SK-N-DZ (cell line): ENCODE measurements at regions not wholly inside any gene's neighbourhood (a gene's known extent, or its start where the extent isn't known, plus 50 kb on each side); places are given as distances from the start of the nearest gene placed in this dataset.

Experiments used
- DNase-seq: peaks from one replicate; pipeline ENCODE4 v3.0.0-alpha.2; 2015; ENCODE audit warnings: low spot score

GRCh38 chr7:18153183-18153748 lies 125.6 kb upstream of the PRPS1L1 start:
- DNase-seq = no peak

GRCh38 chr7:18154726-18155125 lies 127.1 kb upstream of the PRPS1L1 start:
- no peak for DNase-seq

GRCh38 chr7:18157233-18157632 lies 129.6 kb upstream of the PRPS1L1 start:
- DNase-seq = no peak

- DNase-seq = no peak
Observed at GRCh38 chr7:18162657-18163056, 135.0 kb upstream of the PRPS1L1 start.

GRCh38 chr7:18163091-18163490 lies 135.4 kb upstream of the PRPS1L1 start:
- no peak for DNase-seq

- no peak for DNase-seq
Observed at GRCh38 chr7:18165166-18165565, 137.5 kb upstream of the PRPS1L1 start.

GRCh38 chr7:18166002-18166401 lies 138.4 kb upstream of the PRPS1L1 start:
- DNase-seq = no peak

GRCh38 chr7:18167815-18168214 lies 140.2 kb upstream of the PRPS1L1 start:
- no peak for DNase-seq

- peak; percentile 16 for DNase-seq
Observed at GRCh38 chr7:18174996-18175395, 147.3 kb upstream of the PRPS1L1 start.

GRCh38 chr7:18175801-18176450 lies 148.3 kb upstream of the PRPS1L1 start:
- no peak for DNase-seq

GRCh38 chr7:18177129-18177814 lies 149.6 kb upstream of the PRPS1L1 start:
- DNase-seq = no peak

GRCh38 chr7:18177815-18178660 lies 150.4 kb upstream of the PRPS1L1 start:
- DNase-seq = no peak

- DNase-seq = no peak
Observed at GRCh38 chr7:18179093-18179492, 151.4 kb upstream of the PRPS1L1 start.

- no peak for DNase-seq
Observed at GRCh38 chr7:18180685-18181084, 153.0 kb upstream of the PRPS1L1 start.

- DNase-seq = no peak
Observed at GRCh38 chr7:18189500-18190126, 162.0 kb upstream of the PRPS1L1 start.

- DNase-seq = no peak
Observed at GRCh38 chr7:18191341-18191740, 163.7 kb upstream of the PRPS1L1 start.

GRCh38 chr7:18191862-18192625 lies 164.4 kb upstream of the PRPS1L1 start:
- DNase-seq = no peak

GRCh38 chr7:18194616-18195015 lies 167.0 kb upstream of the PRPS1L1 start:
- no peak for DNase-seq

- DNase-seq = no peak
Observed at GRCh38 chr7:18196638-18197037, 169.0 kb upstream of the PRPS1L1 start.

- DNase-seq = no peak
Observed at GRCh38 chr7:18198868-18199267, 171.2 kb upstream of the PRPS1L1 start.

- DNase-seq = no peak
Observed at GRCh38 chr7:18200266-18200665, 172.6 kb upstream of the PRPS1L1 start.
